ENCODE measurements at regions not wholly inside any gene's neighbourhood (a gene's known extent, or its start where the extent isn't known, plus 50 kb on each side); places are given as distances from the start of the nearest gene placed in this dataset.

DNA sequence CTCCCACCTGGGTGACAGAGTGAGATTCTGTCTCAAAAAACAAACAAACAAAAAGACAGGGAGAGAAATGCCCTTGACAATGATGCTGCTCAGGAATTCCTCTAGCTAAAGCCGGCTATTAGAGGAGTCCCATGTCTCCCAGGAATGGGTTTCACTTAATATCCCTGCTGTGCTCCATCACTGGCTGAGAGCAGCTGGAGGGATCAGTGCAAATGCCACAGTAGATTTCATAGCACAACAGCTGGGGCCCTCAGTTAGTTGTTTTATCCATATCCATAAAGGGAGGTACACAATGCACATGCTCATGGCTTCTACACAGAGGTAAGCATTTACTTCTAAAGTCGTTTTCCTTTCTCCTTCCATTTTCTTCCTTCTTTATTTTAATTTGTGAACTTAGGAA is 742.0 kb upstream of the POU3F2 start:
- no peak for TF ChIP-seq EZH2 (IDR thresholded peaks at IDR 0.05; ENCODE audit: borderline replicate concordance, insufficient read depth, low read depth, low read length, poor library complexity, severe bottlenecking)
- TF ChIP-seq, protein P1, sequence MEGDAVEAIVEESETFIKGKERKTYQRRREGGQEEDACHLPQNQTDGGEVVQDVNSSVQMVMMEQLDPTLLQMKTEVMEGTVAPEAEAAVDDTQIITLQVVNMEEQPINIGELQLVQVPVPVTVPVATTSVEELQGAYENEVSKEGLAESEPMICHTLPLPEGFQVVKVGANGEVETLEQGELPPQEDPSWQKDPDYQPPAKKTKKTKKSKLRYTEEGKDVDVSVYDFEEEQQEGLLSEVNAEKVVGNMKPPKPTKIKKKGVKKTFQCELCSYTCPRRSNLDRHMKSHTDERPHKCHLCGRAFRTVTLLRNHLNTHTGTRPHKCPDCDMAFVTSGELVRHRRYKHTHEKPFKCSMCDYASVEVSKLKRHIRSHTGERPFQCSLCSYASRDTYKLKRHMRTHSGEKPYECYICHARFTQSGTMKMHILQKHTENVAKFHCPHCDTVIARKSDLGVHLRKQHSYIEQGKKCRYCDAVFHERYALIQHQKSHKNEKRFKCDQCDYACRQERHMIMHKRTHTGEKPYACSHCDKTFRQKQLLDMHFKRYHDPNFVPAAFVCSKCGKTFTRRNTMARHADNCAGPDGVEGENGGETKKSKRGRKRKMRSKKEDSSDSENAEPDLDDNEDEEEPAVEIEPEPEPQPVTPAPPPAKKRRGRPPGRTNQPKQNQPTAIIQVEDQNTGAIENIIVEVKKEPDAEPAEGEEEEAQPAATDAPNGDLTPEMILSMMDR (IDR thresholded peaks at IDR 0.05): no peak
- ATAC-seq (ENCODE audit: low read depth) (no peak), DNase-seq (no peak)
- H3K9me3 ChIP-seq (ENCODE audit: control extremely low read depth in 1 of 3, control insufficient read depth in 2 of 3, insufficient read depth in 1 of 3, low read length in 2 of 3): no peaks in the 10 kb centered on the region
- ChIA-PET POLR2A (no interaction called here), CTCF (no interaction called here)
- no peak overlapping the region for H3K9ac ChIP-seq (ENCODE audit: low read length)
- no peak overlapping the region for H2AFZ ChIP-seq (ENCODE audit: insufficient read depth, low read depth, low read length, poor library complexity, severe bottlenecking)
- no peaks in the 10 kb centered on the region for H3K4me1 ChIP-seq (ENCODE audit: control insufficient read depth in 2 of 2, insufficient read depth in 2 of 2, low read length in 2 of 2)
- no peaks in the 10 kb centered on the region for H4K20me1 ChIP-seq (ENCODE audit: control insufficient read depth, insufficient read depth, low read length, poor library complexity, severe bottlenecking)
- Mint-ChIP-seq H3K4me3 (no peak overlapping the region), H3K27ac (no peak overlapping the region), H3K4me1 (no peaks in the 10 kb centered on the region), H3K9me3 (ENCODE audit: insufficient read depth) (no peaks in the 10 kb centered on the region), H3K27me3 (no peaks in the 10 kb centered on the region)
- H3K27me3 ChIP-seq (replicated peaks in 1 of 4; ENCODE audit: control extremely low read depth in 1 of 4, control insufficient read depth in 3 of 4, insufficient read depth in 4 of 4, low read length in 3 of 4): no peaks in the 10 kb centered on the region
- no peaks in the 10 kb centered on the region for H3K79me2 ChIP-seq (ENCODE audit: control insufficient read depth, insufficient read depth, low read length)
- WGBS (ENCODE audit: insufficient coverage): 100% methylated on average over 1 of the region's 2 CpGs
- H3K4me3 ChIP-seq (ENCODE audit: control extremely low read depth in 1 of 5, extremely low read depth in 1 of 5, insufficient read depth in 1 of 5, low read depth in 2 of 5, low read length in 4 of 5): no peak overlapping the region
- no peaks in the 10 kb centered on the region for H3K36me3 ChIP-seq (replicated peaks in 1 of 2; ENCODE audit: control extremely low read depth in 1 of 2, control insufficient read depth in 1 of 2, extremely low read depth in 1 of 2, insufficient read depth in 2 of 2, low read length in 1 of 2)
- no peak overlapping the region for H3K27ac ChIP-seq (ENCODE audit: low read length in 2 of 2)
- intact Hi-C loops (cut with micrococcal nuclease): no loop called here
- H3K4me2 ChIP-seq (replicated peaks; ENCODE audit: low read depth, low read length, poor library complexity, severe bottlenecking): no peak overlapping the region

DNA sequence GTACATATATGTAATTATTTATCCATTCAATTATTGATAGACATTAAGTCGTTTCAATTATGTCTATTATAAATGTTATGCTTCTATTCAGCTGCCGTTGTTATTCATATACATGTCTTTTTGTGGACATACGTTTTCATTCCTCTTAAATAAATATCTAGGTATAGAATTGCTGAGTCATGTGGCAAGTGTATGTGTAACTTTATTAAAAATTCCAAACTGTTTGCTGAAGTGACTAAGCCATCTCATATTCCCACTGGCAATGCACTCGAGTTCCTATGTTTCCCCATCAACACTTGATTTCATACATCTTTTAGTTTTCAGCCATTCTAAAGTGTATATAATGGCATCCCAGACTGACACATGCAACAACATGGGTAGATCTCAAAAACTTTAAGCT is 739.7 kb upstream of the POU3F2 start:
- no peak overlapping the region for H3K27ac ChIP-seq (ENCODE audit: low read length in 2 of 2)
- H3K79me2 ChIP-seq (ENCODE audit: control insufficient read depth, insufficient read depth, low read length): no peaks in the 10 kb centered on the region
- no peak overlapping the region for H3K4me3 Mint-ChIP-seq
- ChIA-PET POLR2A (no interaction called here), CTCF (no interaction called here)
- no CpG with 5 or more reads among the region's 4 CpGs for WGBS (ENCODE audit: insufficient coverage)
- no peaks in the 10 kb centered on the region for H3K27me3 Mint-ChIP-seq
- H3K4me1 Mint-ChIP-seq: no peaks in the 10 kb centered on the region
- H4K20me1 ChIP-seq (ENCODE audit: control insufficient read depth, insufficient read depth, low read length, poor library complexity, severe bottlenecking): no peaks in the 10 kb centered on the region
- intact Hi-C loops (cut with micrococcal nuclease): no loop called here
- H3K9me3 Mint-ChIP-seq (ENCODE audit: insufficient read depth): no peaks in the 10 kb centered on the region
- DNase-seq (no peak), ATAC-seq (ENCODE audit: low read depth) (no peak)
- H3K4me1 ChIP-seq (ENCODE audit: control insufficient read depth in 2 of 2, insufficient read depth in 2 of 2, low read length in 2 of 2): no peaks in the 10 kb centered on the region
- no peak overlapping the region for H2AFZ ChIP-seq (ENCODE audit: insufficient read depth, low read depth, low read length, poor library complexity, severe bottlenecking)
- no peaks in the 10 kb centered on the region for H3K9me3 ChIP-seq (ENCODE audit: control extremely low read depth in 1 of 3, control insufficient read depth in 2 of 3, insufficient read depth in 1 of 3, low read length in 2 of 3)
- no peak overlapping the region for H3K4me3 ChIP-seq (ENCODE audit: control extremely low read depth in 1 of 5, extremely low read depth in 1 of 5, insufficient read depth in 1 of 5, low read depth in 2 of 5, low read length in 4 of 5)
- TF ChIP-seq, protein P1 (IDR thresholded peaks at IDR 0.05): no peak
- TF ChIP-seq EZH2 (IDR thresholded peaks at IDR 0.05; ENCODE audit: borderline replicate concordance, insufficient read depth, low read depth, low read length, poor library complexity, severe bottlenecking): no peak
- H3K4me2 ChIP-seq (replicated peaks; ENCODE audit: low read depth, low read length, poor library complexity, severe bottlenecking): no peak overlapping the region
- no peak overlapping the region for H3K9ac ChIP-seq (ENCODE audit: low read length)
- H3K36me3 ChIP-seq (replicated peaks in 1 of 2; ENCODE audit: control extremely low read depth in 1 of 2, control insufficient read depth in 1 of 2, extremely low read depth in 1 of 2, insufficient read depth in 2 of 2, low read length in 1 of 2): no peaks in the 10 kb centered on the region
- no peaks in the 10 kb centered on the region for H3K27me3 ChIP-seq (replicated peaks in 1 of 4; ENCODE audit: control extremely low read depth in 1 of 4, control insufficient read depth in 3 of 4, insufficient read depth in 4 of 4, low read length in 3 of 4)
- no peak overlapping the region for H3K27ac Mint-ChIP-seq

Data from B cell (primary cell).